HG02884 (cell line): ENCODE measurements at regions not wholly inside any gene's neighbourhood (a gene's known extent, or its start where the extent isn't known, plus 50 kb on each side); places are given as distances from the start of the nearest gene placed in this dataset.

Experiments used
- ATAC-seq: cut with Tn5 transposase; IDR thresholded peaks from one replicate; pipeline ENCODE4 v1.9.1; 2021; ENCODE audit warnings: mild to moderate bottlenecking, moderate library complexity; ENCODE audit not compliant: unreplicated experiment

- ATAC-seq: no peak
Observed at GRCh38 chr18:72368308-72368707, 175.8 kb downstream of the CBLN2 start.

- no peak for ATAC-seq
Observed at GRCh38 chr18:72360634-72361033, 183.5 kb downstream of the CBLN2 start.

- no peak for ATAC-seq
Observed at GRCh38 chr18:72342933-72343332, 201.2 kb downstream of the CBLN2 start.

- ATAC-seq: no peak
Observed at GRCh38 chr18:72339976-72340375, 204.2 kb downstream of the CBLN2 start.

GRCh38 chr18:72336786-72337185 lies 207.4 kb downstream of the CBLN2 start:
- no peak for ATAC-seq

- no peak for ATAC-seq
Observed at GRCh38 chr18:72329533-72329932, 214.6 kb downstream of the CBLN2 start.

- ATAC-seq: no peak
Observed at GRCh38 chr18:72325307-72325706, 218.8 kb downstream of the CBLN2 start.

GRCh38 chr18:72324677-72325076 lies 219.5 kb downstream of the CBLN2 start:
- no peak for ATAC-seq

- ATAC-seq: no peak
Observed at GRCh38 chr18:72316497-72316896, 227.6 kb downstream of the CBLN2 start.

- ATAC-seq: peak; percentile 60
Observed at GRCh38 chr18:72283148-72283925, 260.8 kb downstream of the CBLN2 start.

GRCh38 chr18:72273025-72273424 lies 271.1 kb downstream of the CBLN2 start:
- no peak for ATAC-seq

GRCh38 chr18:72261590-72261989 lies 282.6 kb downstream of the CBLN2 start:
- ATAC-seq: no peak

- ATAC-seq: no peak
Observed at GRCh38 chr18:72246076-72246475, 298.1 kb downstream of the CBLN2 start.

- no peak for ATAC-seq
Observed at GRCh38 chr18:72235422-72235821, 308.7 kb downstream of the CBLN2 start.

GRCh38 chr18:72233106-72233505 lies 311.0 kb downstream of the CBLN2 start:
- no peak for ATAC-seq

- ATAC-seq: no peak
Observed at GRCh38 chr18:72232644-72233043, 311.5 kb downstream of the CBLN2 start.

GRCh38 chr18:72225958-72226357 lies 318.2 kb downstream of the CBLN2 start:
- ATAC-seq: no peak

GRCh38 chr18:72223733-72224132 lies 320.4 kb downstream of the CBLN2 start:
- no peak for ATAC-seq

- ATAC-seq: no peak
Observed at GRCh38 chr18:72208920-72209676, 335.0 kb downstream of the CBLN2 start.

- ATAC-seq: no peak
Observed at GRCh38 chr18:72207280-72207679, 336.9 kb downstream of the CBLN2 start.

- ATAC-seq: no peak
Observed at GRCh38 chr18:72206814-72207213, 337.3 kb downstream of the CBLN2 start.

- peak; percentile 92 for ATAC-seq
Observed at GRCh38 chr18:72201032-72201431, 343.1 kb downstream of the CBLN2 start.
